ENCODE measurements at regions not wholly inside any gene's neighbourhood (a gene's known extent, or its start where the extent isn't known, plus 50 kb on each side); places are given as distances from the start of the nearest gene placed in this dataset.

- DNase-seq (ENCODE audit: extremely low read depth, low read depth), result no peak
- H3K4me3 ChIP-seq (replicated peaks; ENCODE audit: low read depth, low read length), result no peak overlapping the region
- no peak for TF ChIP-seq CTCF (IDR thresholded peaks at IDR 0.05; ENCODE audit: low read depth, low read length, missing control alignments)
Measured at GRCh38 chr10:111706331-111706730, 477.2 kb downstream of the GPAM start.

DNA sequence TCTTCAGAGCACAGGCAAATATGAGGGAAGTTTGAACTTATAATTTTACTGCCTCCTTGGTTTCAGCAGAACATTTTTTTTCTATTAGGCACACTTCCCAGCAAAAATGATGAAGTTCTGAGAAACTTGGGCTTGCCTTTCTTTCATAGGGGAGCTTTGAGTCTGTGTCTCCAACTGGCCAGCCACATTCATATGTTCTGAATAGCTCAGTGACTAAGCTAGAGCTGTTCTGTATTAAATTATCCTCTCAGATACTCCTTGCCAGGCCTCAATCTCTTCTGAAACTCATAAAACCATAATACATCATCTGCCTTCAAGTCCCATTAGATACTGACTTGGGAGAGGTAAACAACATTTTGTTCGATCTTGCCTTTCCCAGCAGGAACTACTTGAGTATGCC lies 476.5 kb downstream of the GPAM start:
- no peak overlapping the region for H3K4me3 ChIP-seq (replicated peaks; ENCODE audit: low read depth, low read length)
- no peak for TF ChIP-seq CTCF (IDR thresholded peaks at IDR 0.05; ENCODE audit: low read depth, low read length, missing control alignments)
- no peak for DNase-seq (ENCODE audit: extremely low read depth, low read depth)

DNA sequence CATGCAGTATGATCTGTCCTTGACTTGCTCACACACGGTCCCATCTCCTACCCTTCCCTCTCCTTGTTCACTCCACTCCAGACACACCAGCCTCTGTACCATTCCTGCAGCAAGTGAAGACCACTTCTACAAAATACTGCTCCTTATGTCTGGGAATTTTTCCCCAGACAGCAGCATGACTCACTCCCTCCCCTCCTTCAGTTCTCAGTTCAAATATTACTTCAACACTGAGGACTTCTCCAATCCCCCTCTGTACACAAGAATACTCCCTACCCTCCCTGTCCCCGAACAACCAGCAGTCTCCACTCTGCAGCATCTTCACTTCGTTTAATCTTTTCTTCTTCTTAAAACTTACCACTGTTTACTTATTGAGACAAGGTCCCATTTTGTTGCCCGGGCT lies 474.0 kb downstream of the GPAM start:
- no peak for DNase-seq (ENCODE audit: extremely low read depth, low read depth)
- TF ChIP-seq CTCF (IDR thresholded peaks at IDR 0.05; ENCODE audit: low read depth, low read length, missing control alignments), result no peak
- H3K4me3 ChIP-seq (replicated peaks; ENCODE audit: low read depth, low read length), result no peak overlapping the region

DNA sequence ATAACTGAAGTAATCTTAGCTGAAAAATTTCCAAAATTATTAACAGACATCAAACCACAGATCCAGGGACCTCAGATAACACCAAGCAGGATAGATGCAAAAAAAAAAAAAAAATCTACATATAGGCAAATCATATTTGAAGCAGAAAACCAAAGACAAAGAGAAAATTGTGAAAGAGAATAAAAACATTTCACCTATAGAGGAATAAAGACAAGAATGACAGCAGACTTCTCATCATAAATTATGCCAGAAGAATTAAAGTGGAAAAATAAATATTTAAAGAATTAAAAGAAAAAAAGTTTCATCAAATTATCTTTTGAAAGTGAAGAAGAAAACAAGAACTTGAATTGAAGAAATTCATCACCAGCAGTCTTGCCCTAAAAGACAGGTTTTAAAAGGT lies 467.5 kb downstream of the GPAM start:
- DNase-seq (ENCODE audit: extremely low read depth, low read depth), result no peak
- TF ChIP-seq CTCF (IDR thresholded peaks at IDR 0.05; ENCODE audit: low read depth, low read length, missing control alignments), result no peak
- no peak overlapping the region for H3K4me3 ChIP-seq (replicated peaks; ENCODE audit: low read depth, low read length)

GRCh38 chr10:111724121-111724520 lies 459.4 kb downstream of the GPAM start:
- TF ChIP-seq CTCF (IDR thresholded peaks at IDR 0.05; ENCODE audit: low read depth, low read length, missing control alignments), result no peak
- no peak for DNase-seq (ENCODE audit: extremely low read depth, low read depth)
- H3K4me3 ChIP-seq (replicated peaks; ENCODE audit: low read depth, low read length), result no peak overlapping the region

GRCh38 chr10:111725050-111725449 lies 458.5 kb downstream of the GPAM start:
- TF ChIP-seq CTCF (IDR thresholded peaks at IDR 0.05; ENCODE audit: low read depth, low read length, missing control alignments), result no peak
- DNase-seq (ENCODE audit: extremely low read depth, low read depth), result no peak
- no peak overlapping the region for H3K4me3 ChIP-seq (replicated peaks; ENCODE audit: low read depth, low read length)

DNA sequence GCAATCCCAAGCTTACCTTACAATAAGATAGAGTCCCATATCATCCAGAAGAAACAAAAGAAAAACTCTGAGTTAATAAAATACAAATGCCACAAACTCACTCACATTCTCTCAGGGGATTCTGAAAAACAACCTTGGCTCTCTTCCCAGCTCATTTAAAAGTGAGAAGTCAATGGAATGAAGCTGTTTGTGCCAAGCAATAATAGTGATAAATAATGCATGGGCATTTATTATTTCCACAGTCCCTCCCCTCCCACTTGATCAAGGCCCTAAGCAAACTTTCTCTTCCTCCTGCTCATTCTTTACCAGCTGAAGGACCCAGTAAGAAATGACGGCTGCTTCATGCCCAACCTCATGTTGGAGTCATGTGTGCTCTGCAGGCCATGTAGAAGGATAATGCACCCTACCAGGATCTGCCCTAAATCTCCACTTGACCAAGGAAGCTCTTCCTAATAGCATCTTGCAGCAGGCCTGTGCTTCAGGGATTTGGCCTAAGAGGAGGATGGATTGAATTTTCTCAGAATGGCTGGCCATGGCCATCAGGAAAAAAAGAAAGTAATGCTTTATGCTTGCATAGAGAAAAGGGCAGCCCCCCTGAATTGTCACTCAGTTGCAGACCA lies 451.3 kb downstream of the GPAM start:
- no peak for DNase-seq (ENCODE audit: extremely low read depth, low read depth)
- H3K4me3 ChIP-seq (replicated peaks; ENCODE audit: low read depth, low read length), result no peak overlapping the region
- no peak for TF ChIP-seq CTCF (IDR thresholded peaks at IDR 0.05; ENCODE audit: low read depth, low read length, missing control alignments)
